Prostate gland (tissue), 2 donors: ENCODE measurements at regions not wholly inside any gene's neighbourhood (a gene's known extent, or its start where the extent isn't known, plus 50 kb on each side); places are given as distances from the start of the nearest gene placed in this dataset.

Experiments
- CTCF ChIP-seq, 4 experiments: fragments of 200-600 bp in 2 of 4; fragments of 450-650 bp in 2 of 4; sonication (generic) in 2 of 4; IDR thresholded peaks; 1 replicate in 3 of 4; 2 replicates in 1 of 4; pipeline ENCODE4 v1.5.1; 2016 to 2019; ENCODE audit warnings: antibody characterized with exemption in 4 of 4, mild to moderate bottlenecking in 2 of 4, moderate library complexity in 2 of 4
- POLR2A ChIP-seq: fragments of 450-650 bp; IDR thresholded peaks from one replicate; pipeline ENCODE4 v1.6.1; 2016; ENCODE audit warnings: antibody characterized with exemption, mild to moderate bottlenecking

- TF ChIP-seq CTCF (IDR thresholded peaks at IDR 0.05) (no peak), POLR2A (no peak)
Measured at GRCh38 chr4:120636120-120636630, 286.4 kb downstream of the PRDM5 start.
